ENCODE measurements at regions not wholly inside any gene's neighbourhood (a gene's known extent, or its start where the extent isn't known, plus 50 kb on each side); places are given as distances from the start of the nearest gene placed in this dataset.

- in situ Hi-C loops (cut with HindIII; ENCODE audit: low sequenced_read_pairs) = no loop called here
- no peak for DNase-seq (ENCODE audit: low spot score)
Measured at GRCh38 chr5:86074297-86074696, 543.4 kb upstream of the COX7C start.

- in situ Hi-C loops (cut with HindIII; ENCODE audit: low sequenced_read_pairs) = no loop called here
- DNase-seq (ENCODE audit: low spot score) = no peak
Measured at GRCh38 chr5:86075139-86075538, 542.6 kb upstream of the COX7C start.

DNA sequence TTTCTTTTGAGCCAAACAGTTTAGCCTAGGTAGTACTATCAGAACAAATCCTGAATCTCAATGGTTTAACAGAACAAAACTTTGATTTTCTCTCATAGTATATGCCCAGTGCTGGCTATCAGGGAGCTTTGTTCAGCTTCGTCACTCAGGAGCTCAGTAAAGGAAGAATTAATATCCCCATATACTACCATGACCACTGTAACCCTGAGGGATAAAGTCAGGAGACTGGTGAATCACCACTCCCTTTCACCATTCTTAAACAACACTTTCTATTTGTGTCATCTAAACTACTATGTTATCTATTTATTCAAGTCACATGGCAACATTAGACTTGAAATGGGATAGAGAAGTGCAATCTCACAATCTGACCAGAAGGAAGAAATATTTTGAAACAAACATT, 522.6 kb upstream of the COX7C start:
- no peak for DNase-seq (ENCODE audit: low spot score)
- in situ Hi-C loops (cut with HindIII; ENCODE audit: low sequenced_read_pairs) = no loop called here

GRCh38 chr5:86101966-86102365, 515.8 kb upstream of the COX7C start:
- in situ Hi-C loops (cut with HindIII; ENCODE audit: low sequenced_read_pairs) = no loop called here
- DNase-seq (ENCODE audit: low spot score) = no peak

- in situ Hi-C loops (cut with HindIII; ENCODE audit: low sequenced_read_pairs) = no loop called here
- DNase-seq (ENCODE audit: low spot score) = no peak
Measured at GRCh38 chr5:86108825-86109224, 508.9 kb upstream of the COX7C start.

DNA sequence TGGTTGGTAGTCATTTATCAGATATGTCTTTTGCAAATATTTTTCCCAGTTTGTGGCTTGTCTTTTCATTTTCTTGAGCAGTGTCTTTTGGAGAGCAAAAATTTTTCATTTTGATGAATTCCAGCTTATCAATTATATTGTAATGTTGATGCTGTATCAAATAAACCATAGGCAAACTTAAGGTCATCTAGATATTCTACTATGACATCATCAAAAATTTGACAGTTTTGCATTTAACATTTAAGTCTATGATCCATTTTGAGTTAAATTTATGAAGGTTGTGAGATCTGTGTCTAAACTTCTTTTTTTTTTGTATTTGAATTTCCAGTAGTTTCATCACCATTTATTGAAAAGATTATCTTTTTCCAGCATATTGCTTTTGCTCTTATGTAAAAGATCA, 505.5 kb upstream of the COX7C start:
- DNase-seq (ENCODE audit: low spot score) = no peak

DNA sequence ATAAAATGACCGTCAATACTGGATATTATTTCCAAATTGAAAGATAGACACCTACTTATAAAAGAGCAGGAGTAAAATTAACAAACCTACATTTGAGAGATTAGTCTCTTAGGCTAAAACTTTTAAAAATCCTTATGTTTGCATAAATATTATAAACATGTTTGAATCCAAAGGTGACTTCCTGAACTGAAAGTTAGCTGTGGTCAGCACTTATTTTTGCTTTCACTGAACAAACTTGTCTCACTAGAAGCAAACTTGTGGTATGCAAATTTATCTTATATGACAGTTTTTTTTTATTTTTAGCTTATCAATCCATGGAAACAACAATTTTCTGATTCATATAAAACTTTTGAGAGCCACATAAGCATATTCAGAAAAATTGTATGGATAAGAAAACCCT, 502.6 kb upstream of the COX7C start:
- DNase-seq (ENCODE audit: low spot score) = no peak
- in situ Hi-C loops (cut with HindIII; ENCODE audit: low sequenced_read_pairs) = no loop called here

More for the DNA sequence above, 505.5 kb upstream of the COX7C start:
- in situ Hi-C loops (cut with HindIII; ENCODE audit: low sequenced_read_pairs) = no loop called here

DNA sequence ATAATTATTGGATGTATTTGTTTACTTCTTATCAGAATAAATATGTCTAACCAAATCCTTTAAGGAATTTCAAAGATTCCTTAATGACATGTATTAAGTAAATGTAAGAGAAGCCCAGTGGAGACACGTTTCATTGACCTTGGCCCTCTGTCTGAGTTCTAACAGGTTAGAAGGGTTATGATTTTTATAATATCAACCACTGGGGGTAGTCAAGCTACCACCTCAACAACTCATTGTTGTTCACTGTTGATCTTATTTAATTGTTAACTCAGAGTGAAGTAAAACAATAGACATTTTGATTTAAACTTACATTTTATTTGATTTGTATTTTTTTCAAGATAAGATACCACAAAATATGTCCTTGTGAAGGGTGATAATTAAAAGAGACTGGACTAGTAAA, 499.2 kb upstream of the COX7C start:
- DNase-seq (ENCODE audit: low spot score) = no peak
- in situ Hi-C loops (cut with HindIII; ENCODE audit: low sequenced_read_pairs) = no loop called here

DNA sequence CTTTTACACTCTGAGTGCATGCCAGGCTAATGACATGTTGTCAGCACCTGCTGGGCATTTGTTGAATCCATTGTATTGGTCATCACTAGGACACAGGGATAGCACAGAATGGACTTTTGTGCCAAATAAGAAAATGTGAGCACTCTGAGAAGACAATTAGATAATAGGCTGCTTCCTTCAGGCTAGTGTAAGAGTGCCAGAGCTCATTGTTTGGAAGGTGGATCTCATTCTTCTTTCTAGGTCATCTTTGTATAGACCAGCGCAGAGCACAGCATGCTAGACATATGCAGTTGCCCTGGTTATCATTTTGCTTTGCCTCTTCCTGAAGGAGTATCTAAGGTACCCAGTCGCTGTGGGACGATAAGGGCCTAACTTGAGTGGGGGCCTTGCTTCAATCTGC, 493.4 kb upstream of the COX7C start:
- in situ Hi-C loops (cut with HindIII; ENCODE audit: low sequenced_read_pairs) = no loop called here
- DNase-seq (ENCODE audit: low spot score) = peak; percentile 11

DNA sequence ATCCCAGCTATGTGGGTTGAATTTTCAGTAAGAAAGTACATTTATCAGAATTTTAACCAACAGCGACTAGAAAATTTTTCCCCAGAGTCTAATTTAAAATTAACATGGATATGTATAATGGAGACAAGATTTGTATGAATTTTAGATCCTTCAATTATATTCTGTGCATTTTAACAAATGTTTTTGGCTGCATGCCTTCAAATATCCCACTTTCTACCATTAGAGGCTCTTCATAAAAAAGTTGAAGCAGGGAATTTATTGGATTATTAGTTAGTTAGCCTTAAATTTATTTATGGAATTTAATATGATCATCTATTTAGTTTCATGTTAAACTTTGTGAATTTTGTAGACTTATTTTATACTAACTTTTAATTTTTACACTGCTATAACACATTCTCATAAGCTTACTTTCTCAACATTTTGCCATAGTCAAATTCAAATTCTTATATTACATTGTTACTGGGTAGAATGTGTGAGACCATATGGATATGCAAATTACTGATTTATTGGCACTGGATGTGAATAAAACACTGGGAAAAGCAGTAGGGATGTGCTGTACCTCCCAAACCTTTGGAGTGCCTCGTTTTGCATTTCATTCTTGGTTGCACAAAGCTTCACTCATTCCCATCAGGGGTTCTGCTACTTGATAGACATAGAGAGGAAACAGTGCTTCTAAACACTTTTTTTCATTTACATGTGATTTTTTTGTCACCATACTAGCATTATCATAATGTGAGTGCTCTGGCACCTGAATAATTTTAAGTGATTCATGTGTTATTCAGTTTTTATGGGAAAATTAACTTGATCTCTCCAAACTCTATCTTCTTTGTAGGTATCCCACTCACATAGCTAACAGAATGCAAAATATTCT, 491.8 kb upstream of the COX7C start:
- in situ Hi-C loops (cut with HindIII; ENCODE audit: low sequenced_read_pairs) = no loop called here
- no peak for DNase-seq (ENCODE audit: low spot score)

- in situ Hi-C loops (cut with HindIII; ENCODE audit: low sequenced_read_pairs) = no loop called here
- DNase-seq (ENCODE audit: low spot score) = peak; percentile 10
Measured at GRCh38 chr5:86127696-86128095, 490.0 kb upstream of the COX7C start.

DNA sequence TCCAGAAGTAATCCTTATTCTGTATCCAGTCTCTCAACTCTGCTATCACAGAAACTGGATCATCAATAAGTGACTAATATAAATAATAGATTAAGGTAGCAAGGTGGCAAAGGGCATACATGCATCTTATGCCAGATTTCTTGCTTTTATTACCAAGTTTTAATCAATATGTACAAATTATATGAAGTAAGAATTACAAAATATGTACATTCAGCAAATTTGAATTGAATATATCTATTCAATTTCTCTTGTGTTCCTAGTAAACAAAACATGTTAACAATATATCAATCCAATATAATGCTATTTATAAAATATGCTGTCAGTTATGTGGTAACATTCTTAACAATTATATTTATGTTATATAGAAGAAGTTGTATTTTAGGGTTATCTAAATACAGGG, 488.7 kb upstream of the COX7C start:
- no peak for DNase-seq (ENCODE audit: low spot score)
- in situ Hi-C loops (cut with HindIII; ENCODE audit: low sequenced_read_pairs) = no loop called here

GRCh38 chr5:86137297-86137696, 480.4 kb upstream of the COX7C start:
- in situ Hi-C loops (cut with HindIII; ENCODE audit: low sequenced_read_pairs) = no loop called here
- DNase-seq (ENCODE audit: low spot score) = no peak

DNA sequence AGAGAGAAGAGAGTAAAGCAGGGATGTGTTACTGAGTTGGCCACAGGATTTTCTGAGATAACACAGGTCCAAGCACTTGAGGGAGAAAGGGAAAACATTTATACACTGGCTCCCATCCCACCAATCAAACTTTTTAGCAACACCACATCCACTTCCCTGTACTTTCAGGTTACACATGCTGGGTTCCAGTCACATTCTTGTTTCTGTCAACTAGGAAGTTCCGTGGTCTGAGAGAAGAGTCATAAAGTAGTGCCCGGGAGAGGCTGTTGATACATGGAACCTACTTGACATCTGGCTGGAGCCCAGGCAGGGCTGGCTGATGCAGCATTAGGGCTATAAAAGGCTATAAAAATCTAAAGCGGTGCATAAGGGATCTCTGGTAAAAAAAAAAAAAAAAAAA, 473.9 kb upstream of the COX7C start:
- in situ Hi-C loops (cut with HindIII; ENCODE audit: low sequenced_read_pairs) = no loop called here
- DNase-seq (ENCODE audit: low spot score) = no peak

GRCh38 chr5:86152988-86153560, 464.7 kb upstream of the COX7C start:
- DNase-seq (ENCODE audit: low spot score) = peak; percentile 78
- in situ Hi-C loops (cut with HindIII; ENCODE audit: low sequenced_read_pairs) = no loop called here

DNA sequence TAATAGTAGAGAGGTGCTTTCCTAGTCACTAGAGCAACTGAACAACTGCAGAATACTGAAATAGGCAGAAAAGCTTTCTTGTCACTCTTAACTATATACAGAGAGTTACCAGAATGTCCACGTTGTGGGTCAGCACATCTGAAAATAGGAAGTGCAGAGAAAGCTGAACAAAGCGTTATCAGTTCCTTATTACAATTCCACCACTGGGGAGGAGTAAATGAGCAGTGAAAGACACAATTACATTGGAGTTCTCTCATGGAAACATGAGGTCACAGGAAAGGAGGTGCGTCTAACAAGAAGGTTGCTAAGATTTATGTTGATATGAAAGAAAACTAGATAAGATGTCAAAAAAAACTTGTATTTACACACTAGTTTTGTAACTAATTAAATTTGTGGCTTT, 461.9 kb upstream of the COX7C start:
- in situ Hi-C loops (cut with HindIII; ENCODE audit: low sequenced_read_pairs) = no loop called here
- DNase-seq (ENCODE audit: low spot score) = no peak

- in situ Hi-C loops (cut with HindIII; ENCODE audit: low sequenced_read_pairs) = no loop called here
- no peak for DNase-seq (ENCODE audit: low spot score)
Measured at GRCh38 chr5:86170194-86170593, 447.5 kb upstream of the COX7C start.

DNA sequence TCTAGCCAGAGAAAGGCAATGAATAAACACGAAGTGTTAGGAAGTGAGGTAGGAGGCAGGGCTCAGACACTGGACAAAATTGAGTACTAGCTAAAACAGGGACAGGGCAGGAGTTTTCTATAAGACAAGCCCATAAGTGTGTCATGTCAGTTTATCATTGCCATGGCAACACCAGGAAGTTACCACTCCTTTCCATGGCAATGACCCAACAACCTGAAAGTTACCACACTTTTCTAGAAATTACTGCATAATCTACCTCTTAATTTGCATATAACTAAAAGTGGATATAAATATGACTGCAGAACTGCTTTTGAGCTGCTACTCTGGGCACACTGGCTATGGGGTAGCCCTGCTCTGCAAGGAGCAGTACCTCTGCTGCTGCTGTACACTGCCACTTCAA, 442.5 kb upstream of the COX7C start:
- no peak for DNase-seq (ENCODE audit: low spot score)
- in situ Hi-C loops (cut with HindIII; ENCODE audit: low sequenced_read_pairs) = no loop called here

DNA sequence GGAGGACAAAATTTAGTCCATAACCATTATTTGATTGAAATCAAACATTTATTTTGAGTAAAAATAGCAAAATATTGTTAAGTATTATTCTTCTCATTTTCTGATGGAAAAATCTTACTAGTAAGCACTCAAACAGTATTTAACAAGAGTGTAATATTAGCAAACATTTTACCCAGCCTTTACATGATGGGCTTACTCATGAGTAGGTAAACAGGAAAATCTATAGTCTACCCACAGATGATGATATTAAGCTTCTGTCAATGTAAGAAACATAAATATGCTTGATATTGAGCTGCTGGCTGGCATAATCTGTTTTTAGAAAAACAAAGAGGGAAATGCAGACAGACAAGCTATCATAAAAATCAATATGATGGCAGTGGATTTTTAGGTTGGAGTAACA, 418.5 kb upstream of the COX7C start:
- DNase-seq (ENCODE audit: low spot score) = no peak
- in situ Hi-C loops (cut with HindIII; ENCODE audit: low sequenced_read_pairs) = no loop called here

GRCh38 chr5:86228147-86228546, 389.6 kb upstream of the COX7C start:
- DNase-seq (ENCODE audit: low spot score) = no peak

DNA sequence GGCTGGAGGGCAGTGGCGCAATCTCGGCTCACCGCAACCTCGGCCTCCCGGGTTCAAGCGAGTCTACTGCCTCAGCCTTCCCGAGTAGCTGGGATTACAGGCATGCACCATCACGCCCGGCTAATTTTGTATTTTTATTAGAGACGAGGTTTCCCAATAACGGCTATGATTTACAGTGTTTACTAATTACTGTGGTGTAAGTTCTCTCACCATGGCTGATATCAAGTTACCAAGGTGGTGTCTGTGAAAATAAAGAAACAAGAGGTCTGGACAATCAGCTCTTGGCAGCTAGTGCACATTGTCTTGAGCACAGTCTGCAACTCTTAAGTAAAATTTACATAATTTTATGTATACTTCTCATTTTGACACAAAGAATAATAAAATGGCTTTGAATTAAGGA, 385.5 kb upstream of the COX7C start:
- in situ Hi-C loops (cut with HindIII; ENCODE audit: low sequenced_read_pairs) = no loop called here

More at GRCh38 chr5:86228147-86228546, 389.6 kb upstream of the COX7C start:
- in situ Hi-C loops (cut with HindIII; ENCODE audit: low sequenced_read_pairs) = no loop called here

More for the DNA sequence above, 385.5 kb upstream of the COX7C start:
- DNase-seq (ENCODE audit: low spot score) = no peak
